Fibroblast of lung (primary cell): ENCODE measurements at regions not wholly inside any gene's neighbourhood (a gene's known extent, or its start where the extent isn't known, plus 50 kb on each side); places are given as distances from the start of the nearest gene placed in this dataset.

Source experiments
- CTCF ChIP-seq, 2 donors: IDR thresholded peaks in 1 of 2; conservative IDR thresholded peaks in 1 of 2; 1 replicate in 1 of 2; 2 replicates in 1 of 2; pipeline ENCODE4 v1.5.1; 2011 to 2012; ENCODE audit warnings: low read length in 2 of 2, control low read depth in 1 of 2, inconsistent platforms in 1 of 2, low read depth in 1 of 2, mild to moderate bottlenecking in 1 of 2
- EZH2 ChIP-seq: IDR thresholded peaks from 2 replicates; pipeline ENCODE4 v1.5.1; 2012; ENCODE audit warnings: low read length, control low read depth, mild to moderate bottlenecking; ENCODE audit errors: missing control alignments

GRCh38 chr5:112682621-112683061 is 55.0 kb upstream of the APC start:
- TF ChIP-seq CTCF (conservative IDR thresholded peaks at IDR 0.05 in 1 of 2, IDR thresholded peaks at IDR 0.05 in 1 of 2; ENCODE audit: low read depth in 1 of 2, low read length in 2 of 2) (no peak), EZH2 (no peak)
